A172 (cell line): ENCODE measurements at regions not wholly inside any gene's neighbourhood (a gene's known extent, or its start where the extent isn't known, plus 50 kb on each side); places are given as distances from the start of the nearest gene placed in this dataset.
"Not testable (repeated sequence)": the region's sequence is repeated elsewhere in the genome, so short reads cannot be mapped to it uniquely, and the experiment has no call there.

Source experiments
- DNase-seq: peaks from one replicate; pipeline ENCODE4 v3.0.0-alpha.2; 2015; ENCODE audit warnings: low spot score

DNA sequence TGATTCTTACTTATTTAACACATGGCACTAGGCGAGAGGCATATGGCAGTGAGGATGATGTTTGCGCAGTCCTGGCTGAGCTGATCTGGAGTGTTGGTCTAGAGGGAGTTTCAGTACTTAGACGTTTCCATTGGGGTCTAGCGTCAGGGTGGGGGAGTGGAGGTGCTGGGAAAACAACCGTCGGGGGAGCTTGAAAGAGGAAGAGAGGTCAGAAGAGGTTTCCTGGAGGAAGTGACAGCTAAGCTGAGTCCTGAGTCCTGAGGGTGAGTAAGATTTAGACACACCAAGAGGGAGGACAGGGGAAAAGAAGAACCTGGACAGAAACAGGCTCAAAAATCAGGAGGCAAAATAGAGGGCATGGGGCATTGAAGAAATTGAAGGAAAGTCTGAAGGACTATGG, 81.4 kb downstream of the ALOX5AP start:
- no peak for DNase-seq

- DNase-seq: peak; percentile 61
These were observed 83.1 kb downstream of the ALOX5AP start for GRCh38 chr13:30818323-30818960.

GRCh38 chr13:30819136-30819888, 84.0 kb downstream of the ALOX5AP start:
- no peak for DNase-seq

DNA sequence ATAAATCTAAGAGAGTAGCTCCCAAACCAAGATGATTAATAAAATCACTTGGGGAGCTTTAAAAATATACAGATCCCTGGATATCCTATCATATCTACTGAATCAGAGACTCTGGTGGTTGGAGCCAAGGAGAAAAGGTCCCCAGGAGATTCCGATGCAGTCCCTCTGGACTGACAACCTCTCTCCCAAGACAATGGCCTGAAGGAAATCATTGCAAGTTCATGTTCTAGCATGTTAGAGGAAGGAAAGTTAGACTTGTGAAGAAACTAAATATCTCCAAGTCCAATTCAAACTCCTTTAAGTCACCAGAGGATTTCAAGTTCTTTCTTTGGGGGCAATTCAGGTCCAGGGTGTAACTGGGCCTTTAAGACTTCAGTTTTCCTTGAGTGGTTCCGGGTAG, 84.7 kb upstream of the MEDAG start:
- DNase-seq: no peak

- DNase-seq: no peak
These were observed 81.4 kb upstream of the MEDAG start for GRCh38 chr13:30824651-30825050.

- DNase-seq: no peak
These were observed 79.0 kb upstream of the MEDAG start for GRCh38 chr13:30826911-30827577.

- no peak for DNase-seq
These were observed 78.5 kb upstream of the MEDAG start for GRCh38 chr13:30827578-30827925.

- DNase-seq: peak; percentile 93
These were observed 76.8 kb upstream of the MEDAG start for GRCh38 chr13:30829145-30829832.

DNA sequence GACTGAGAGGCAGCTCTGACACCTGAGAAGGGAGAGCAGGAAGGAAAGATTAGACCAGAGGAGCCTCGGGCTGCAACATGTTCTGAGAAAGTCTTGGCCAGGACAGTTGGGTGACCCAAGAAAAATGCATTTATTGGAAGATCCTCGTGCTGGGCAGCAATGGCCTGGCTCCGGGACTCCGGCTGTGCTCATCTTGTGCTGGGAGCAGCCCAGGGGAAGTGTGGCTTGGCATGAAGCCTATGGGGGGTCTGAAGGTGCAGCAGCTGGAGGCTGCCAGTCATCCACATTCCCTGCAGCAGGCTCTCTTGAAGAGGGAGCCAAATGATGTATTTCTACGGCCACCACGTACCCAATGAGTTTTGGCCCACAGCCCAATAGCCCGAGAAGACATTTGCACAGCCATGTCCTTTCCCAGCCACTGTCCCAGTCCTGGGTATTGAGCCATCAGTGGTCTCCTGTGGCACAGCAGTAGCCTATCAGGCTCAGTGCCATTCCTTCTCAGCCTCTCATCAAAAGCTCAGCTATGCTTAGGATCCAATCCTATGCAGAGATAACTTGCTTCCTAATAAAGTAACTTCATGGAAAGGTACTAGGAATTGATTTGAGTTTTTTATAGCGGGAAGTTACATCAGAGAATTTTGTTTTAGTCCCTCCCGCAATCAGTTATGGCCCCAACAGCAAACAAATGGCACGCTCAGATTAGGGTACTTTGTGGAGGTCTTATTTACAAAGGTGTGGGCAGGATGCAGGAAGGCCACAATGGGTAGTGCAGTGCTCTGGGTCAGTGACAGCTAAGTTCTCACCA, 76.0 kb upstream of the MEDAG start:
- no peak for DNase-seq

GRCh38 chr13:30830638-30830965, 75.5 kb upstream of the MEDAG start:
- peak; percentile 57 for DNase-seq

- no peak for DNase-seq
These were observed 74.6 kb upstream of the MEDAG start for GRCh38 chr13:30831515-30831914.

GRCh38 chr13:30832377-30832776, 73.7 kb upstream of the MEDAG start:
- no peak for DNase-seq

- DNase-seq: peak; percentile 86
These were observed 73.2 kb upstream of the MEDAG start for GRCh38 chr13:30832845-30833332.

DNA sequence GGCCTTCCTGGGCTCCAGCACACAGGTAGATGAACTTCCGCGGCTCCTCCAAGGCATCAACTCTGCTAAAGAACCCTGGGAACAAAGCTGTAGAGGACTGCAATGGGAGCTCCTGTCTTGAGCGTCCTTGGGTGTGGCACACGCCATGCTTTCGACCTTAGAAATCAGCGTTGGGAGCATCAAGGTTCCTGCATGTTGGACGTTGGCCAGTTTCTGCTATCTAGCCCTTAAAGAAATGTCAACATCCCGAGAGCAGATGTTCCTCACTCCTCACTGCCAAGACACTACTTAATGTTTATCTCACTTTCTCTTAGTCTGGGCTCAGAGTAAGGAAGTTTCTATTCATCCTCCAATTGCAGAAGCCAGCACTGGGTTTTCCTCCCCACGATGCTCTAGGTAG, 70.6 kb upstream of the MEDAG start:
- DNase-seq: no peak

GRCh38 chr13:30837227-30838159, 68.6 kb upstream of the MEDAG start:
- DNase-seq: no peak

DNA sequence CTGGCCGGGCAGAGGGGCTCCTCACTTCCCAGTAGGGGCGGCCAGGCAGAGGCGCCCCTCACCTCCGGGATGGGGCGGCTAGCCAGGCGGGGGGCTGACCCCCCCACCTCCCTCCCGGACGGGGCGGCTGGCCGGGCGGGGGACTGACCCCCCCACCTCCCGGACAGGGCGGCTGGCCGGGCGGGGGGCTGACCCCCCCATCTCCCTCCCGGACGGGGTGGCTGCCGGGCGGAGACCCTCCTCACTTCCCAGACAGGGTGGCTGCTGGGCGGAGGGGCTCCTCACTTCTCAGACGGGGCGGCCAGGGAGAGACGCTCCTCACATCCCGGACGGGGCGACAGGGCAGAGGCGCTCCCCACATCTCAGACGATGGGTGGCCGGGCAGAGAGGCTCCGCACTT, 66.4 kb upstream of the MEDAG start:
- DNase-seq: not testable (repeated sequence)

DNA sequence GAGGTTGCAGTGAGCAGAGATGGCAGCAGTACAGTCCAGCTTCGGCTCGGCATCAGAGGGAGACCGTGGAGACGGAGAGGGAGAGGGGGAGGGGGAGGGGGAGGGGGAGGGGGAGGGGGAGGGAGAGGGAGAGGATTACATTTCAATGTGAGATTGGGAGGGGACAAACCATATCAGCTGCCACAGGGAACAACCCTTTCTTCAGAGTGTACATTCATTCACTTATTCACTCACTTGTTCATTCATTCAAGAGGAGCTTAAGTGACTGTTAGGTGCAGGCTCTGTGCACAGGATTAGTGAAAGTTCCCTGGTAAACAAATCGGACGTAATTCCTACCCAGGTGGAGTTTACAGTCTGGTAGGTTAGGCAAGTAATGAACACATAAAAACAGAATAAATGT, 65.6 kb upstream of the MEDAG start:
- no peak for DNase-seq

GRCh38 chr13:30841154-30841553, 64.9 kb upstream of the MEDAG start:
- no peak for DNase-seq

GRCh38 chr13:30843548-30843947, 62.5 kb upstream of the MEDAG start:
- no peak for DNase-seq

GRCh38 chr13:30844548-30845296, 61.3 kb upstream of the MEDAG start:
- no peak for DNase-seq
